Skeletal muscle satellite cell (primary cell): ENCODE measurements at regions not wholly inside any gene's neighbourhood (a gene's known extent, or its start where the extent isn't known, plus 50 kb on each side); places are given as distances from the start of the nearest gene placed in this dataset.

Experiments
- H3K27me3 ChIP-seq: 2 replicates; pipeline ENCODE4 v1.7.0; 2013; ENCODE audit warnings: low read length; ENCODE audit not compliant: control insufficient read depth, insufficient read depth
- H3K36me3 ChIP-seq: 2 replicates; pipeline ENCODE4 v1.7.0; 2013; ENCODE audit warnings: mild to moderate bottlenecking, control low read depth, low read length; ENCODE audit not compliant: insufficient read depth
- H3K4me1 ChIP-seq: 2 replicates; pipeline ENCODE4 v1.7.0; 2013; ENCODE audit warnings: low read length; ENCODE audit not compliant: control insufficient read depth, insufficient read depth
- H3K4me2 ChIP-seq: 2 replicates; pipeline ENCODE4 v1.7.0; 2013; ENCODE audit warnings: mild to moderate bottlenecking, low read length
- H3K4me3 ChIP-seq: 2 replicates; pipeline ENCODE4 v1.7.0; 2013; ENCODE audit warnings: low read length
- H3K9ac ChIP-seq: 2 replicates; pipeline ENCODE4 v1.7.0; 2013; ENCODE audit warnings: mild to moderate bottlenecking, low read depth, low read length, moderate library complexity
- H3K9me3 ChIP-seq: replicated peaks from 2 replicates; pipeline ENCODE4 v1.7.0; 2013; ENCODE audit warnings: mild to moderate bottlenecking, control low read depth, low read length

DNA sequence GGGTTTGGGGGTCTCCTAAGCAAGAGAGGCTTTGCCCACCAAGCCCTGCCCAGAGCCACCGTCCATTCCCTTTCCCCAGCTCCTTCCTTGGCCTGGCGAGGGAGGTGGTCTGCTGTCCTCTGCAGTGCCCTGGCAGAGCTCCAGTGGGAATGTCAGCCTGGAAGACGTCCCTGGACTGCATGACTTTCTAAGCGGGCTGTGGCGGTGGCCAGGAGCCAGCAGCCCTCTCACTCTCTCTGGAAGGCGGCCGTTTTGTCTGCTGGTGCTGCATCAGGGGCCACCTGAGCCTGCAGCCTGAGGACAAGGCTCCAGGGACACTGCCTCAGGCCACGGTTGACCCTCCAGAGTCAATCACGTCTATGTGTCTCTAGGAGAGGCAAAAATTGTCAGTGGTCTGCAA, 271.0 kb downstream of the SKAP2 start:
- H3K4me1 ChIP-seq, result no peaks in the 10 kb centered on the region
- no peaks in the 10 kb centered on the region for H3K9me3 ChIP-seq
- no peak overlapping the region for H3K4me2 ChIP-seq
- H3K9ac ChIP-seq, result no peak overlapping the region
- H3K36me3 ChIP-seq, result no peaks in the 10 kb centered on the region
- H3K4me3 ChIP-seq, result no peak overlapping the region
- H3K27me3 ChIP-seq, result peaks cover 20% of the 10 kb centered on the region

DNA sequence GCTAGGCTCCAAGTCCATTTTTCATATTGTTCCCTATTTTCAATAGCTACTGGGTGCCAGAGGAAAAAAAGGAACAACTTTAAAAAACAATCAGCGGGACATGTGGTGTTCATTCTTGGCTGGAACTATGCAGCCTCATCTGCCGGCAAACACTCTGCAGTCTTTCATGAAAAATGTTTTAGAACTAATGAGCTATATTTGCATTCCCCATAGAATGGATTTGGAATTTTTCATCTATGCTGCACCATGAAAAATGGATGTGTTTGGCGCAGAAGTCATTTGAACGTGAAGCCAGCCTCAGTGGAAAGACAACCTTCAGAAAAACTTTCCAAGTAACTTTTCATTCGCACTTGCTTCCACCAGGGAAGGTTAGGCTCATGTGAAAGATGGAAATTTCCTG, 270.5 kb downstream of the SKAP2 start:
- Histone ChIP-seq H3K36me3 (no peaks in the 10 kb centered on the region), H3K9ac (no peak overlapping the region), H3K4me1 (no peaks in the 10 kb centered on the region), H3K4me3 (no peak overlapping the region), H3K4me2 (no peak overlapping the region), H3K27me3 (peaks cover 20% of the 10 kb centered on the region), H3K9me3 (no peaks in the 10 kb centered on the region)

DNA sequence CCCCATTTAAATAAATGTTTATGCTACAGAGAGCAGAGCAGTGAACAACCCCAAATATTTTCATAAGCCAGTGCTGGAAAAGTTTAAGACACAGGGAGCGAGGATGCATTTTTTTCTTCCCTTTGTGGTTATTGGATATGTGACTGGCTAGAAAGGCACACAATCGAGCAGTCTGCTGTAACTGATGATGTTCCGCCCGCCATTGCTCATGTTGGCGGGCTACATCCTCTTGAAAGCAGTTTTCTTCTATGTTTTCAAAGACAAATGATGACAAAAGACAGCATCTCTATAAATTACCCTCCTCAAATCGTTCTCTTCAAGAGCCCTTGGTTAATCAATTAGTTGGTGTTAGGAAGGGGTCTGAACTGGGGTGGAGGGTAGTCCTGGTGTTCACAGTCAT, 269.8 kb downstream of the SKAP2 start:
- H3K4me3 ChIP-seq, result no peak overlapping the region
- H3K9ac ChIP-seq, result no peak overlapping the region
- peaks cover 20% of the 10 kb centered on the region for H3K27me3 ChIP-seq
- no peaks in the 10 kb centered on the region for H3K9me3 ChIP-seq
- H3K4me2 ChIP-seq, result no peak overlapping the region
- H3K4me1 ChIP-seq, result no peaks in the 10 kb centered on the region
- H3K36me3 ChIP-seq, result no peaks in the 10 kb centered on the region

DNA sequence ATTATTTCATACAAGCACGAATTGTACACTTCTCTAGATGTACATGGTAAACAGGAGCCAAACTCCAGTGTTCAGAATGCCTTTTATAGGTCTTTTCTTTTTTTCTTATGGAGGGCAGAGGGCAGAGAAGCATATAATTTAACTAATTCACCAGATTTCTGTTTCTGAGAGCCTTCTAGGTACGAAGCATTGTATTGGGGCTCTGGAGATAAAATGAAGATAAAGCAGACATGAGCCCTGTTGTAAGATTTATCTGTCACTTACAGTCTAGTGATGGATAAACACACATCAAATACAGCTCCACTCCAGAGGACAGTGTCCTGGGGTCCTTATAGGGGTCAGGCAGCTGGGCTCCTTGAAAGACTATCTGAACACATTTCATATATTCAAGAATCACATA, 265.5 kb downstream of the SKAP2 start:
- Histone ChIP-seq H3K9ac (no peak overlapping the region), H3K4me1 (no peaks in the 10 kb centered on the region), H3K4me2 (no peak overlapping the region), H3K36me3 (no peaks in the 10 kb centered on the region), H3K9me3 (no peaks in the 10 kb centered on the region), H3K27me3 (peaks cover 13% of the 10 kb centered on the region), H3K4me3 (no peak overlapping the region)

DNA sequence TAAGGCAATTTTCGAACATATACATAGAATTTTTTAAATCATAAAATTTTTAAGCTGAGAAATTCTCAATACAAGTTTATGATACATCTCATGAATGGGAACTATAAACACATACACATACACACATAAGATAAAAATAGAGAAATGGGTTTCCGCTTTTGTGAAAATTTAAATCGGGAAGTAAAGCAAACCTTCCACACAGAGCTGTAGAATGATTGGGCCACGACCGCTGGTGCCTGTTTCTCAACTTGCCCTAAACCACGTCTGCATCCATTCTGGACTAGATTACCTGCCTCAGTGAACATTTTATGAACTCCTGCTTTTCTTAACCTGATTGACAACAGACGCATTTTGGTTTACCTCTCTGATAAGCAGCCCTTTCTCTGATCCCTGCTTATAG, 264.4 kb downstream of the SKAP2 start:
- Histone ChIP-seq H3K36me3 (no peaks in the 10 kb centered on the region), H3K4me3 (no peak overlapping the region), H3K9me3 (no peaks in the 10 kb centered on the region), H3K27me3 (peaks cover 3% of the 10 kb centered on the region), H3K4me1 (no peaks in the 10 kb centered on the region), H3K9ac (no peak overlapping the region), H3K4me2 (no peak overlapping the region)

DNA sequence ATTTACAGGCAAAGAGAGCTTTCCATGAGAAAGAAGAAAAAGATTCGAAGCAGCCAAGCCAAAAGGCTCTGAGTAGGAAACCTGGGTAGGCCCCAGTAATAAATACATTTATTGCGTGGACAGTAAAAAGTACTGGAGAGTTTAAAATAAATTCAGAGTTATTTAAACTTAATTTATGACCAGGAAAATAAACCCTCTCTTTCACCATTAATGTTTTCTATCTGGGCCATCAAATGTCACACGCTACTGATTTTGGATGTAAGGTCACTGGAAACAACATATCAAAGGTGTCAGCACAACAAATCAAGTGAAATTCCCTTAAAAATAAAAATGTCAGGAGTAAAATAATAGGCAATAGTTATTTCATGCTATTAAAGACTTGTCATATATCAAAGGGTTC, 264.0 kb downstream of the SKAP2 start:
- Histone ChIP-seq H3K36me3 (no peaks in the 10 kb centered on the region), H3K9me3 (no peaks in the 10 kb centered on the region), H3K4me2 (no peak overlapping the region), H3K27me3 (no peaks in the 10 kb centered on the region), H3K9ac (no peak overlapping the region), H3K4me3 (no peak overlapping the region), H3K4me1 (no peaks in the 10 kb centered on the region)

DNA sequence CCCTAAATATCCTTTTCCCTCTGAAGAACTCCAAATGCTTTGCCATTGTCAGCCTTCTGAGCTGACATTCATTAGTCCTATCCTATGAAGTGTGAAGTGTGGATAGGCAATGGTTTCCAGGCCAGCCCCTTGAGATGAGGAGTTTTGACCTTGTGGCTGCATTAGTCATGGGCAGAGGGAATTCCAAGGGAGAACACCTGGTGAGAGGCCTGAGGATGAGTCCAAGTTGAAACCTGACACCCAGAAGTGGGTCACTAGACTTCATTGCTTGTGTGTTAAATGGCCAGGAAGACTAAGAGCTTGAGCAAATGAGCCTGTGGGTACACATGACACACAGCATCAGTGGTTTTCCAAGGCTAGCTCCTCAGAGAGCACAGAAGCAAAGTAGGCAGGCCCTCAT, 260.8 kb downstream of the SKAP2 start:
- no peak overlapping the region for H3K9ac ChIP-seq
- H3K4me1 ChIP-seq, result no peaks in the 10 kb centered on the region
- H3K9me3 ChIP-seq, result no peaks in the 10 kb centered on the region
- H3K4me3 ChIP-seq, result no peak overlapping the region
- no peak overlapping the region for H3K4me2 ChIP-seq
- peaks cover 10% of the 10 kb centered on the region for H3K27me3 ChIP-seq
- no peaks in the 10 kb centered on the region for H3K36me3 ChIP-seq

DNA sequence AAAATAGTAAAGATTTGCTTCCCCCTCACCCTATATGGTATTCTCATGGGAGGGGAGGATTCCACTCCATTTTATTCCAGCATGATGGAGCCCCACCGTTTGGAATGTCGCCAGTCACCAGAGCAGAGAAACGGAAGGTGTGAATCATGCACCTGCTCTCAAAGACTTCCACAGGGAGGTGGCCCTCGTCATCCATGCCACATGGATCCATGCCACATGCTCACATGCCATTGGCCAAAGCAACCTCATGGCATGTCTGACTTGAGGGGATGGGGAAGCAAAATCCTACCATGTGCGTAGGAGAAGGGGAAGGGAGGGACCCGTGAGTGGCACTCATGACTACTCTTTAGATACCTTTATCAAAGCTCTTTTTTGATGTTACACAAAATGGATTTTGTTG, 256.0 kb downstream of the SKAP2 start:
- no peaks in the 10 kb centered on the region for H3K36me3 ChIP-seq
- H3K4me3 ChIP-seq, result no peak overlapping the region
- peaks cover 19% of the 10 kb centered on the region for H3K27me3 ChIP-seq
- no peak overlapping the region for H3K4me2 ChIP-seq
- no peak overlapping the region for H3K9ac ChIP-seq
- no peaks in the 10 kb centered on the region for H3K9me3 ChIP-seq
- H3K4me1 ChIP-seq, result no peaks in the 10 kb centered on the region

DNA sequence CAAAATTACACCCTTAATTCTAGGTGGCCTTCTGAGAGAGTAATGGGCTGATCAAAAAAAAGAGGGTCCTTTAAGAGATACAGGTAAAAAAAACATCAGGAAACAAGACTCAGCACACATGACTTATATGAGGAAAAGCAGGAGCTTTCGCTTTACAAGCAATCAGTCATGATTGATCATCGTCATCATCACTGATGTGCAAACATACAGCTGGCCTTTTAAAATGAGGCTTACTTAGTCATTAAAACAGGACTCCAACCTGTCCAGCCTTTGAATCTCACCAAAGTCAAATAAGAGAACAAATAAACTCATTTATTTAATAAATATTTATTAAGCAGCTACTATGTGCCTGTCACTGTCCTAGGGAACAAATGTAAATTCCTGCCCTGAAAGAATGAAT, 255.3 kb downstream of the SKAP2 start:
- Histone ChIP-seq H3K9me3 (no peaks in the 10 kb centered on the region), H3K9ac (no peak overlapping the region), H3K4me2 (no peak overlapping the region), H3K4me1 (no peaks in the 10 kb centered on the region), H3K36me3 (no peaks in the 10 kb centered on the region), H3K27me3 (peaks cover 19% of the 10 kb centered on the region), H3K4me3 (no peak overlapping the region)

DNA sequence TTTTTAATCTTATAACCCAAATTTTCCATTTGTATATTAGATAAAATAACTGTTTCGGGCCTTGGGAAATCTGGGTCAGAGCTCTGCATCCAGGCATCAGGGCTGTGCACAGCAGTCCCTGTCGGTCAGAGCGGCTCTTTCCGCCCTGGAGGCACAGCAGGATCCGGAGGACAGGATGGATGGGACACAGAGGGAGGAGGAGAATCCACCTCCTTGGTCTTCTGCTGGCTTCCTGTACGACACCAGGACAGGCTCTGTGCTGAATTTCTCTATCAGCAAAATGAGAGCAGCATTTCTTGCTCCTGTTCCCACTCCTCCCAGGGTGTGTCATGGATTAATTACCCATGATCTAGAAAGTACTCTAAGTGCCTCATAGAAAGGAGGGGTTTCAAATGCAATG, 254.9 kb downstream of the SKAP2 start:
- no peaks in the 10 kb centered on the region for H3K9me3 ChIP-seq
- no peak overlapping the region for H3K9ac ChIP-seq
- no peak overlapping the region for H3K4me3 ChIP-seq
- H3K4me2 ChIP-seq, result no peak overlapping the region
- peaks cover 19% of the 10 kb centered on the region for H3K27me3 ChIP-seq
- H3K4me1 ChIP-seq, result no peaks in the 10 kb centered on the region
- no peaks in the 10 kb centered on the region for H3K36me3 ChIP-seq

DNA sequence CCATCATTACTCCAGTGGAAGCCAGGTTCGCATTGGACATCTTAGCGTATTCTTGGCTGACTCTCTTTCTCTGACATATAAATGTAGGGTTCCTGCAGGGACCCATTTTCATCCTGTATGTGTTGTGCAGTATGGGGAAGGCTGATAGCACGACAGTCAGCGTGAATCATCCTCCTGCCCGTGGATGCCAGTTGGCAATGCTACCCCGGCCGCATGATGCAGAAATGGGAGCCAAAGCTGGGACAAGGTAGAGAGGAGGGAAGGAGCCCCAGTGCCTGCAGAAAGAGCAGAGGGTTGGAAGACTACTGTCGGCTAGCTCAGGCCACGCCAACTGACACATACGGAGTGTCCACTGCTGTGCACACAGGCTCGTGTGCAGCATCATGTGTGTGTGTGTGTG, 251.6 kb downstream of the SKAP2 start:
- Histone ChIP-seq H3K36me3 (no peaks in the 10 kb centered on the region), H3K9me3 (no peaks in the 10 kb centered on the region), H3K4me2 (no peak overlapping the region), H3K9ac (no peak overlapping the region), H3K4me3 (no peak overlapping the region), H3K27me3 (peaks cover 14% of the 10 kb centered on the region), H3K4me1 (no peaks in the 10 kb centered on the region)

DNA sequence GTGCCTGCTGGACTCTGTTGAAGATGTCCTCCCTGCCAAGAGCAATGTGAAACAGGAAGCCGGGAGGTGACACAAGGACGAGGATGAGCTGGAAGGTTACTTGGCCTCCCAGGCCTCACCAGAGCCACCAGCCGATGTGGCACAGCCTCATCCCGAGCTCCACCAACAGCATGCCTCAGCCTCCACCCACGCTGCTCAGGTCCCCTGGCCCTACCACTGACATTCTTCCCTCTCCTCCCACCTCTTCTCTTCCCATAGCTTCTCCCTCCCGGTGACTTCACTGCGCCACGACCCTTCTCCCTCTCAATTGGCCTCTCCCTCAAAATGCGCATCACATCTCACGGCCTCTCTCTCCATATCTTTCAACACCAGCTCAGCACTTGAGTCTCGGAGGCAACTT, 249.9 kb downstream of the SKAP2 start:
- no peaks in the 10 kb centered on the region for H3K36me3 ChIP-seq
- no peak overlapping the region for H3K4me2 ChIP-seq
- H3K4me3 ChIP-seq, result no peak overlapping the region
- H3K4me1 ChIP-seq, result no peaks in the 10 kb centered on the region
- H3K9me3 ChIP-seq, result no peaks in the 10 kb centered on the region
- peaks cover 3% of the 10 kb centered on the region for H3K27me3 ChIP-seq
- no peak overlapping the region for H3K9ac ChIP-seq

DNA sequence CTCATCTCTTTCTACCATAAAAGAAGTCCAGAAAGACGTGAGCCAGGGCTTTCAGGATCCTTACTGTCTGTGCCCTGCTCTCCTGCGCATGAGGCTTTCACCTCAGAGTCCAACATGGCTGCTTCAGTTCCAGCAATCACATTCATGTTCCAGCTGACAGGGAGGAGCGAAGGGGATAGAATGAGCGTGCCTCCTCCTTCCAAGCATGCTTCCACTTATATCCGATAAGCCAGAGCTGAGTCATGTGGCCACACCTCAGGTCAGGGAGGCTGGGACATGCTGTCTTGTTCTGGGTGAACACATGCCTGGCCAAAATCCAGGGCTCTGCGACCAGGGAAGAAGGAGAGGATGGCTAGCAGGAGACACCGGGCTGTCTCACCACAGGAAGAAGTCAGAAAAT, 248.2 kb downstream of the SKAP2 start:
- no peaks in the 10 kb centered on the region for H3K9me3 ChIP-seq
- H3K4me1 ChIP-seq, result no peaks in the 10 kb centered on the region
- H3K4me2 ChIP-seq, result no peak overlapping the region
- no peak overlapping the region for H3K9ac ChIP-seq
- H3K36me3 ChIP-seq, result no peaks in the 10 kb centered on the region
- H3K4me3 ChIP-seq, result no peak overlapping the region
- H3K27me3 ChIP-seq, result no peaks in the 10 kb centered on the region
